Body of pancreas (tissue), 4 donors: ENCODE measurements at regions not wholly inside any gene's neighbourhood (a gene's known extent, or its start where the extent isn't known, plus 50 kb on each side); places are given as distances from the start of the nearest gene placed in this dataset.

ENCODE experiments used
- ATAC-seq: fragments of 150-250 bp; one replicate; pipeline ENCODE4 v1.9.1; 2016
- DNase-seq, 4 donors: peaks; one replicate each; pipeline ENCODE4 v3.0.0-alpha.2; 2019
- H3K27ac ChIP-seq, 4 donors: fragments of 200-600 bp; sonication (generic); 1 replicate in 3 of 4; 2 replicates in 1 of 4; pipeline versions ENCODE4 v1.5.1 to v1.6.1; 2016 to 2019; ENCODE audit warnings: mild to moderate bottlenecking in 1 of 4, mixed read lengths in 1 of 4, moderate library complexity in 1 of 4
- H3K27me3 ChIP-seq, 2 donors: fragments of 200-600 bp; sonication (generic); one replicate each; pipeline ENCODE4 v1.6.0; 2016; ENCODE audit warnings: mild to moderate bottlenecking in 1 of 2
- H3K36me3 ChIP-seq, 2 donors: fragments of 200-600 bp; sonication (generic); replicated peaks in 1 of 2; 2 replicates each; pipeline ENCODE4 v1.5.1; 2016; ENCODE audit warnings: low read depth in 2 of 2; ENCODE audit not compliant: insufficient read depth in 1 of 2
- H3K4me1 ChIP-seq: fragments of 200-600 bp; sonication (generic); one replicate; pipeline ENCODE4 v1.6.0; 2016
- H3K4me3 ChIP-seq, 2 donors: fragments of 200-600 bp; sonication (generic); 1 replicate in 1 of 2; 2 replicates in 1 of 2; pipeline ENCODE4 v1.5.1; 2016 to 2019
- H3K9me3 ChIP-seq, 3 donors: fragments of 200-600 bp; sonication (generic); 1 replicate in 2 of 3; 2 replicates in 1 of 3; pipeline ENCODE4 v1.5.1; 2016
- POLR2A ChIP-seq, 3 donors: fragments of 450-650 bp; IDR thresholded peaks; one replicate each; pipeline ENCODE4 v1.6.1; 2016; ENCODE audit warnings: antibody characterized with exemption in 3 of 3, mild to moderate bottlenecking in 2 of 3
- WGBS, 2 donors: methylation state at CpG; one replicate each; pipeline ENCODE4 v1.1.5; 2017; 5-methylcytosine and 5-hydroxymethylcytosine counted together
- intact Hi-C: fragments of 100-400 bp; cut with DNase I; formaldehyde crosslinking; loops from one replicate; pipeline ENCODE4 v1.15.1; 2023
- TF ChIP-seq, protein P1 (sequence below), 7 experiments: fragments of 450-650 bp in 4 of 7; fragments of 200-600 bp in 3 of 7; sonication (generic) in 3 of 7; IDR thresholded peaks; one replicate each; pipeline ENCODE4 v1.5.1; 2016 to 2019; ENCODE audit warnings: antibody characterized with exemption in 7 of 7

DNA sequence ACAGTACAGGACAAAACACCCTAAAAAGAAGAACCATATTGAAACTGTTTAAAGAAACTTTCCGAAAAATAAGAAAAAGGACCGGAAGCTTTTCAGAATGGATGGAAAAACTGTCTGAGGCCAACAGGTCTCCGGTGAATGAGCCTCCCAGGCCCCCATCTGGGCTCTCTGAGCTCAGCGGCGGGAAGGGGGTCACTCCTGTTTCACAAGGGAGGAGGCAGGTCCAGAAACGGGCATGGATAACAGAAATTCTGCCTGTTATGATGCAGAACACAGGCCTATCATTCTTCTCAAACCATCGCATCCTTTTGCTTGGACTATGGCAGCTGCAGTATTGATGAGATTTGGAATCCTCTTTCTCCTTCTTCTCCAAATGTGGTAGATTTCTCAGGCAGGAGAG is 58.9 kb upstream of the SHH start:
- Histone ChIP-seq H3K27me3 (no peaks in the 10 kb centered on the region), H3K4me3 (no peak overlapping the region), H3K27ac (no peak overlapping the region), H3K36me3 (no peaks in the 10 kb centered on the region), H3K4me1 (no peaks in the 10 kb centered on the region), H3K9me3 (no peaks in the 10 kb centered on the region)
- intact Hi-C loops, result no loop called here
- ATAC-seq (no peak), DNase-seq (no peak)
- TF ChIP-seq POLR2A (IDR thresholded peaks at IDR 0.05), result no peak
- TF ChIP-seq, protein P1, sequence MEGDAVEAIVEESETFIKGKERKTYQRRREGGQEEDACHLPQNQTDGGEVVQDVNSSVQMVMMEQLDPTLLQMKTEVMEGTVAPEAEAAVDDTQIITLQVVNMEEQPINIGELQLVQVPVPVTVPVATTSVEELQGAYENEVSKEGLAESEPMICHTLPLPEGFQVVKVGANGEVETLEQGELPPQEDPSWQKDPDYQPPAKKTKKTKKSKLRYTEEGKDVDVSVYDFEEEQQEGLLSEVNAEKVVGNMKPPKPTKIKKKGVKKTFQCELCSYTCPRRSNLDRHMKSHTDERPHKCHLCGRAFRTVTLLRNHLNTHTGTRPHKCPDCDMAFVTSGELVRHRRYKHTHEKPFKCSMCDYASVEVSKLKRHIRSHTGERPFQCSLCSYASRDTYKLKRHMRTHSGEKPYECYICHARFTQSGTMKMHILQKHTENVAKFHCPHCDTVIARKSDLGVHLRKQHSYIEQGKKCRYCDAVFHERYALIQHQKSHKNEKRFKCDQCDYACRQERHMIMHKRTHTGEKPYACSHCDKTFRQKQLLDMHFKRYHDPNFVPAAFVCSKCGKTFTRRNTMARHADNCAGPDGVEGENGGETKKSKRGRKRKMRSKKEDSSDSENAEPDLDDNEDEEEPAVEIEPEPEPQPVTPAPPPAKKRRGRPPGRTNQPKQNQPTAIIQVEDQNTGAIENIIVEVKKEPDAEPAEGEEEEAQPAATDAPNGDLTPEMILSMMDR (IDR thresholded peaks at IDR 0.05), result no peak
- WGBS, 2 donors, result 85 to 90% methylated on average over 6 to 7 of the region's 7 CpGs

- intact Hi-C loops, result no loop called here
- TF ChIP-seq, protein P1 (IDR thresholded peaks at IDR 0.05), result no peak
- TF ChIP-seq POLR2A (IDR thresholded peaks at IDR 0.05), result no peak
- Histone ChIP-seq H3K27ac (no peak overlapping the region), H3K4me3 (no peak overlapping the region), H3K36me3 (no peaks in the 10 kb centered on the region), H3K27me3 (no peaks in the 10 kb centered on the region), H3K9me3 (no peaks in the 10 kb centered on the region), H3K4me1 (no peaks in the 10 kb centered on the region)
- WGBS, 2 donors, result 69 to 78% methylated on average over 16 of the region's 16 CpGs
- DNase-seq (no peak), ATAC-seq (no peak)
Observed at GRCh38 chr7:155870334-155871180, 58.3 kb upstream of the SHH start.

GRCh38 chr7:155869784-155870076 is 57.5 kb upstream of the SHH start:
- no peaks in the 10 kb centered on the region for H3K9me3 ChIP-seq
- no peak overlapping the region for H3K4me3 ChIP-seq
- no peaks in the 10 kb centered on the region for H3K4me1 ChIP-seq
- DNase-seq (peak in 1 of 4 donors; percentile 0), ATAC-seq (no peak)
- 91 to 100% methylated on average over 1 to 12 of the region's 13 CpGs for WGBS, 2 donors
- no peaks in the 10 kb centered on the region for H3K27me3 ChIP-seq
- no peak overlapping the region for H3K27ac ChIP-seq
- H3K36me3 ChIP-seq, result no peaks in the 10 kb centered on the region
- TF ChIP-seq POLR2A (IDR thresholded peaks at IDR 0.05), result no peak
- TF ChIP-seq, protein P1 (IDR thresholded peaks at IDR 0.05), result no peak
- intact Hi-C loops, result no loop called here

DNA sequence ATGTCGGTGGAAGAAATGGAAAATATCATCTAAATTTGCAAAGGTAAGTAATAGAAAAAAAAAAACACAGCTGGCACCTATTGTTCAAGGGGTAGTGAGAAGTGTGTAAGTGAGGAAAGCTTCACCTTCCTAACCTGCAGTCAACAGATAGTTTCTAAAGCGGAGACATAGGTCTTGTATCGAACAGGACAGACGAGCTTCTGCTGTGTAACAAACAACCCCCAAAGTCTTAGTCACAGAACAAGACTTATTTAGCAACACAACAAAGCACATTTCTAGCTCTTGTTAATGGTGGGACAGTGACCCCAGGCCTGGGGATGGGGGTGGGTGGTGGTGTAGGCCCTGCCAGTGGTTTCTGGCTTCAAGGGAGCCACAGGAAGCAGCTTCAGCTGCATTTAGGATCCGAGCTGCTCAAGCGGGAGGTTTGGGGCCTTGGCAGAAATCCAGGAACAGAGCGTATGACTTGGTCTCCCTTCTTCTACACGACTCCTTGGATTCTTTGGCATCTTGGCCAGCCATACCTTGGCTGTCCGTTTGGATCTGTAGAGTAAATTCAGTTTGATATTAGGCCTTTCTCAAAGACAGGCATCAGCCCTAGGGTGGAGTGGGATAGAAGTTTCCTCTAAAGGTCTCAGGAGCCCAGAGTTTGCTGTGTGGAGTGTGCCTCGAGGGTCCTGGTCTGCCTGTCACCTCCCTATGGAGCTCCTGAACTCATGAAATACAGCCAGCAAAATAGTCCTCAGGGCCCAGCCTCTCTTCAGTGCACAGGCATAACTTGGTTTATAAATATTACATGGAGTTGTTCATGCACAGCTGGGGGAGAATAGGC is 56.9 kb upstream of the SHH start:
- intact Hi-C loops, result no loop called here
- TF ChIP-seq POLR2A (IDR thresholded peaks at IDR 0.05), result no peak
- TF ChIP-seq, protein P1 (IDR thresholded peaks at IDR 0.05), result no peak
- 81 to 86% methylated on average over 7 to 10 of the region's 10 CpGs for WGBS, 2 donors

More for the DNA sequence above, 56.9 kb upstream of the SHH start:
- Histone ChIP-seq H3K36me3 (no peaks in the 10 kb centered on the region), H3K4me1 (no peaks in the 10 kb centered on the region), H3K27ac (no peak overlapping the region), H3K4me3 (no peak overlapping the region), H3K9me3 (no peaks in the 10 kb centered on the region), H3K27me3 (no peaks in the 10 kb centered on the region)
- ATAC-seq (no peak), DNase-seq (peak in 1 of 4 donors; percentile 1)
